HFF-Myc (cell line): ENCODE measurements at regions not wholly inside any gene's neighbourhood (a gene's known extent, or its start where the extent isn't known, plus 50 kb on each side); places are given as distances from the start of the nearest gene placed in this dataset.

Experiments used
- DNase-seq: peaks from one replicate; pipeline ENCODE4 v3.0.0-alpha.2; 2011; ENCODE audit warnings: low read depth; ENCODE audit errors: extremely low read depth
- H3K4me3 ChIP-seq: replicated peaks from 2 replicates; pipeline ENCODE4 v1.5.1; 2011; ENCODE audit warnings: low read depth, mild to moderate bottlenecking, control low read depth, low read length
- CTCF ChIP-seq: IDR thresholded peaks from 2 replicates; pipeline ENCODE4 v1.5.1; 2012; ENCODE audit warnings: mild to moderate bottlenecking, low read depth, low read length, control low read depth; ENCODE audit errors: missing control alignments

- H3K4me3 ChIP-seq: no peak overlapping the region
- peak; percentile 4 for DNase-seq
- TF ChIP-seq CTCF: no peak
These were observed 154.2 kb upstream of the MAFB start for GRCh38 chr20:40843251-40843650.

GRCh38 chr20:40844332-40844731 lies 155.3 kb upstream of the MAFB start:
- DNase-seq: no peak
- no peak for TF ChIP-seq CTCF
- H3K4me3 ChIP-seq: no peak overlapping the region

GRCh38 chr20:40848096-40848495 lies 159.1 kb upstream of the MAFB start:
- no peak for DNase-seq
- TF ChIP-seq CTCF: no peak

GRCh38 chr20:40848526-40848925 lies 159.5 kb upstream of the MAFB start:
- TF ChIP-seq CTCF: no peak
- DNase-seq: no peak
- no peak overlapping the region for H3K4me3 ChIP-seq

More at GRCh38 chr20:40848096-40848495, 159.1 kb upstream of the MAFB start:
- H3K4me3 ChIP-seq: no peak overlapping the region

- TF ChIP-seq CTCF: no peak
- H3K4me3 ChIP-seq: no peak overlapping the region
- no peak for DNase-seq
These were observed 160.4 kb upstream of the MAFB start for GRCh38 chr20:40849456-40849855.

- H3K4me3 ChIP-seq: no peak overlapping the region
- no peak for DNase-seq
- no peak for TF ChIP-seq CTCF
These were observed 162.0 kb upstream of the MAFB start for GRCh38 chr20:40851051-40851450.

GRCh38 chr20:40855269-40855668 lies 166.2 kb upstream of the MAFB start:
- TF ChIP-seq CTCF: no peak
- H3K4me3 ChIP-seq: no peak overlapping the region
- no peak for DNase-seq
